ENCODE measurements at regions not wholly inside any gene's neighbourhood (a gene's known extent, or its start where the extent isn't known, plus 50 kb on each side); places are given as distances from the start of the nearest gene placed in this dataset.

- TF ChIP-seq EZH2 (IDR thresholded peaks at IDR 0.05; ENCODE audit: insufficient read depth, poor library complexity, severe bottlenecking) (no peak), EZH2phosphoT487 (IDR thresholded peaks at IDR 0.05; ENCODE audit: insufficient read depth, low read depth) (no peak)
Observed at GRCh38 chr2:180258579-180258978, 251.5 kb upstream of the CWC22 start.
